ENCODE measurements at regions not wholly inside any gene's neighbourhood (a gene's known extent, or its start where the extent isn't known, plus 50 kb on each side); places are given as distances from the start of the nearest gene placed in this dataset.

DNA sequence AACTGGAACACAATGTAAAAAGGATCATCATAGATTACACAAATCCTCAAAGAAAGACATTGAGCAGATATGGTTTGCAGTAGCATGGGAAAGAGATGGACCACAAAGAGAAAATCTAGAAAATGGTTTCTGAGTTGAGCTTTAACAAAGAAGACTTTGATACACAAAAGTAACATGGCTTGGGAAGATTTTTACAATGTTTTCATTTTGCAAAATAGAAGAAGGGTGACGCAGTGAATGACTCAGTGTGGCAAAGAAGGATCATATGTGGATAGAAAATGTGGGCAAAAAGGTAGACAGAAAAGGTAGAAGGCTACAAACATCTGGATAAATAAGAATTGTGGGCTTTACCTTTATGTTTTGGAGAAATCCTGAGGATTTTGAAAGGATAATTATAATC lies 1220.5 kb downstream of the PCDH17 start:
- intact Hi-C loops (cut with DNase I) = no loop called here
- H3K27me3 ChIP-seq = no peaks in the 10 kb centered on the region
- no peak overlapping the region for H3K27ac ChIP-seq
- no peak for TF ChIP-seq CTCF (IDR thresholded peaks at IDR 0.05)
- no peaks in the 10 kb centered on the region for H3K9me3 ChIP-seq
- no peaks in the 10 kb centered on the region for H3K36me3 ChIP-seq
- ATAC-seq (no peak), DNase-seq (no peak)
- no peaks in the 10 kb centered on the region for H3K4me1 ChIP-seq
- no peak overlapping the region for H3K4me3 ChIP-seq

DNA sequence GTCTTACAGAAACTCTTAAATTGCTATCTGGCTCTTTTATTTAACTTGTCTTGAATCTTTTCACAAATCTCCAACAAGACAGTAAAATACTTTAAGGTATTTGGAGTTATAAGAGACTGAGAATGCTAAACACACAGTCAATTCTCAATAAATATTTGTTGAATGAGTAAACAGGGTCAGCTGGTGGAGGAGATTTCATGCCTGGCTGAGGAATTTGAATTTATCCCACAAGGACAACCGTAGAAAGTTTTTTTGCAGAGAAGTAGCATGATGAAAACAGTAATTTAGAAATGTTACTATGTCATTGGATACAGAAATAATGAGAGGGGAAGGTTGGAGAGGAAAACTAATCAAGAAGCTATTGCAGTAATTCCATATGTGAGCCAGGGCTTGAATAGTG lies 1223.7 kb downstream of the PCDH17 start:
- no peaks in the 10 kb centered on the region for H3K4me1 ChIP-seq
- intact Hi-C loops (cut with DNase I) = no loop called here
- no peaks in the 10 kb centered on the region for H3K27me3 ChIP-seq
- H3K27ac ChIP-seq = no peak overlapping the region
- H3K4me3 ChIP-seq = no peak overlapping the region
- H3K9me3 ChIP-seq = no peaks in the 10 kb centered on the region
- TF ChIP-seq CTCF (IDR thresholded peaks at IDR 0.05) = no peak
- DNase-seq (no peak), ATAC-seq (no peak)
- H3K36me3 ChIP-seq = no peaks in the 10 kb centered on the region

DNA sequence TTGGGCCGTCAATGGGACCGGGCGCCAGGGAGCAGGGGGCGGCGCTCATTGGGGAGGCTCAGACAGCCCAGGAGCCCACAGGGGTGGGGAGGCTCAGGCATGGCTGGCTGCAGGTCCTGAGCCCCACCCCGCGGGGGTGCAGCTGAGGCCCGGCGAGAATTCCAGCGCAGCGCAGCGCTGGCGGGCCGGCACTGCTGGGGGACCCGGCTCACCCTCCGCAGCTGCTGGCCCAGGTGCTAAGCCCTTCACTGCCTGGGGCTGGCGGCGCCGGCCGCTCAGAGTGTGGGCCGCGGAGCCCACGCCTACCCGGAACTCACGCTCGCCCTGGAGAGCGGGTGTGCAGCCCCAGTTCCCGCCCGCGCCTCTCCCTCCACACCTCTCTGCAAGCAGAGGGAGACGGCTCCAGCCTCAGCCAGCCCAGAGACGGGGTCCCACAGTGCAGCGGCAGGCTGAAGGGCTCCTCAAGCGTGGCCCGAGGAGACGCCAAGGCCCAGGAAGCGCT lies 1227.4 kb downstream of the PCDH17 start:
- no peak overlapping the region for H3K4me3 ChIP-seq
- H3K36me3 ChIP-seq = no peaks in the 10 kb centered on the region
- no peaks in the 10 kb centered on the region for H3K4me1 ChIP-seq
- intact Hi-C loops (cut with DNase I) = no loop called here
- H3K27ac ChIP-seq = no peak overlapping the region
- ATAC-seq (peak; percentile 39), DNase-seq (peak; percentile 44)
- TF ChIP-seq CTCF (IDR thresholded peaks at IDR 0.05) = no peak
- no peaks in the 10 kb centered on the region for H3K27me3 ChIP-seq
- H3K9me3 ChIP-seq = no peaks in the 10 kb centered on the region

DNA sequence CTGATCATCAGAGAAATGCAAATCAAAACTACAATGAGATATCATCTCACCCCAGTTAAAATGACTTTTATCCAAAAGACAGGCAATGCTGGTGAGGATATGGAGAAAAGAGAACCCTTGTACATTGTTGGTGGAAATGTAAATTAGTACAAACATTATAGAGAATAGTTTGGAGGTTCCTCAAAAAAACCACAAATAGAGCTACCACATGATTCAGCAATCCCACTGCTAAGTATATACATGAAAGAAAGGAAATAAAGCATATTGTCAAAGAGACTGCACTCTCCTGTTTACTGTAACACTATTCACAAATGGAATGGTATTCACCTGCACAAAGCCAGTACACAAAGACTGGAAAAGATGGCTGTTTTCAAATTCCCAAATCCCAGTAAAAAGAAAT lies 1233.7 kb downstream of the PCDH17 start:
- Histone ChIP-seq H3K4me1 (no peaks in the 10 kb centered on the region), H3K9me3 (no peaks in the 10 kb centered on the region), H3K27me3 (no peaks in the 10 kb centered on the region), H3K27ac (no peak overlapping the region), H3K36me3 (no peaks in the 10 kb centered on the region), H3K4me3 (no peak overlapping the region)
- DNase-seq (no peak), ATAC-seq (no peak)
- TF ChIP-seq CTCF (IDR thresholded peaks at IDR 0.05) = no peak
- intact Hi-C loops (cut with DNase I) = no loop called here

DNA sequence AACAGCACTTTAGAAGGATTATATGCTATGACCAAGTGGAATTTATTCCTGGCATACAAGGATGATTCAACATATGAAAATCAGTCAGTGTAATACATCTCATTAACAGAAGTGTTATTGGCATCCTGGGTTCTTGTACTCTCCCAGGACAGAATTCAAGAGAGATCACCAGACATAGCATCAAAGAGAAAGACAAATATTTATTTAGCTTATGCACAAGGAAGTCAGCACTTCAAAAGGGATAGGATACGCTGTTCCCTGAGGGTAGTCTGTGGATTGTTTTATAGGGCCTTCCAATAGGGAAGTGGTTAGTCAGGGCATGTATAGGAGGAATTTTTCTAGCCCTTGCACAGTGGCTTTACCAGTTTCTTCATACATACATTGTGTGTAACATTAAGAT lies 1238.0 kb downstream of the PCDH17 start:
- H3K27me3 ChIP-seq = no peaks in the 10 kb centered on the region
- ATAC-seq (no peak), DNase-seq (no peak)
- H3K4me3 ChIP-seq = no peak overlapping the region
- no peak overlapping the region for H3K27ac ChIP-seq
- no peaks in the 10 kb centered on the region for H3K36me3 ChIP-seq
- intact Hi-C loops (cut with DNase I) = no loop called here
- no peaks in the 10 kb centered on the region for H3K9me3 ChIP-seq
- no peaks in the 10 kb centered on the region for H3K4me1 ChIP-seq
- no peak for TF ChIP-seq CTCF (IDR thresholded peaks at IDR 0.05)

DNA sequence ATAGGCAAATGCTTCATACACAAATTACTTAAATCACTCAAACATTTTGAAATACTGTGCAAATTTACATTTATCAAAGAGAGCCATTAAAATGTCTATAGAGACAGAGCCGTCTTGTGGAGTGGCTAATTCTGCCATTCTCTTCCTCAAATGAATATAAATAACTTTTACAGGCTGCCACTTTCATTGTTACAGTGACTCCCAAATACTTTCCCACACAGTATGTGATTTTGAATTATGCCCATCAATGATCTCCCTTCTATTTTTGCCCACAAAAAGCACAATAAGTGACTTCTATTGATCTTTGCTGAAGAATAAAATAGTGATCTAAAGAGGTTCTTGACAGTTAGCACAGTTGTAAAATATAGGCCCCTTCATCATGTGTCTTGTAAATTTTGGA lies 1244.9 kb downstream of the PCDH17 start:
- intact Hi-C loops (cut with DNase I) = no loop called here
- ATAC-seq (no peak), DNase-seq (no peak)
- no peaks in the 10 kb centered on the region for H3K4me1 ChIP-seq
- H3K9me3 ChIP-seq = no peaks in the 10 kb centered on the region
- no peaks in the 10 kb centered on the region for H3K27me3 ChIP-seq
- no peak overlapping the region for H3K4me3 ChIP-seq
- H3K36me3 ChIP-seq = no peaks in the 10 kb centered on the region
- no peak overlapping the region for H3K27ac ChIP-seq
- no peak for TF ChIP-seq CTCF (IDR thresholded peaks at IDR 0.05)

Data from upper lobe of right lung (tissue), 1 donor.